NCI-H510A (cell line): ENCODE measurements at regions not wholly inside any gene's neighbourhood (a gene's known extent, or its start where the extent isn't known, plus 50 kb on each side); places are given as distances from the start of the nearest gene placed in this dataset.

Experiments used
- DNase-seq: peaks from one replicate; lab custom pipeline; 2025; lab: John Stamatoyannopoulos, UW

- DNase-seq, result no peak
Measured at GRCh38 chr3:62981962-62982361, 106.7 kb upstream of the CADPS start.

- no peak for DNase-seq
Measured at GRCh38 chr3:62982795-62983455, 107.7 kb upstream of the CADPS start.

GRCh38 chr3:62986061-62986460 lies 110.8 kb upstream of the CADPS start:
- no peak for DNase-seq

GRCh38 chr3:62987721-62988120 lies 112.5 kb upstream of the CADPS start:
- no peak for DNase-seq

- no peak for DNase-seq
Measured at GRCh38 chr3:62990704-62991413, 115.6 kb upstream of the CADPS start.

GRCh38 chr3:62992520-62992919 lies 117.3 kb upstream of the CADPS start:
- no peak for DNase-seq

- DNase-seq, result no peak
Measured at GRCh38 chr3:62995119-62995518, 119.9 kb upstream of the CADPS start.

GRCh38 chr3:62995530-62995929 lies 120.3 kb upstream of the CADPS start:
- no peak for DNase-seq

- no peak for DNase-seq
Measured at GRCh38 chr3:62997369-62997768, 122.2 kb upstream of the CADPS start.

- DNase-seq, result no peak
Measured at GRCh38 chr3:62999158-62999557, 123.9 kb upstream of the CADPS start.

GRCh38 chr3:62999791-63000190 lies 124.6 kb upstream of the CADPS start:
- no peak for DNase-seq

- DNase-seq, result no peak
Measured at GRCh38 chr3:63004448-63004847, 129.2 kb upstream of the CADPS start.

- peak; percentile 73 for DNase-seq
Measured at GRCh38 chr3:63015614-63016309, 140.5 kb upstream of the CADPS start.

- no peak for DNase-seq
Measured at GRCh38 chr3:63022114-63022513, 146.9 kb upstream of the CADPS start.

GRCh38 chr3:63026722-63027121 lies 151.5 kb upstream of the CADPS start:
- no peak for DNase-seq

- DNase-seq, result no peak
Measured at GRCh38 chr3:63029326-63029725, 154.1 kb upstream of the CADPS start.

GRCh38 chr3:63029921-63030320 lies 154.7 kb upstream of the CADPS start:
- DNase-seq, result no peak

- DNase-seq, result no peak
Measured at GRCh38 chr3:63030666-63031065, 155.4 kb upstream of the CADPS start.

GRCh38 chr3:63032881-63033280 lies 157.7 kb upstream of the CADPS start:
- DNase-seq, result no peak

- no peak for DNase-seq
Measured at GRCh38 chr3:63034101-63034500, 158.9 kb upstream of the CADPS start.

- DNase-seq, result no peak
Measured at GRCh38 chr3:63037116-63037515, 161.9 kb upstream of the CADPS start.

GRCh38 chr3:63042833-63043232 lies 167.6 kb upstream of the CADPS start:
- no peak for DNase-seq

- no peak for DNase-seq
Measured at GRCh38 chr3:63043631-63044030, 168.4 kb upstream of the CADPS start.
